Mammary epithelial cell (primary cell): ENCODE measurements at regions not wholly inside any gene's neighbourhood (a gene's known extent, or its start where the extent isn't known, plus 50 kb on each side); places are given as distances from the start of the nearest gene placed in this dataset.

Experiments used
- EZH2 ChIP-seq: IDR thresholded peaks from 2 replicates; pipeline ENCODE4 v1.6.1; 2012; ENCODE audit warnings: low read length, inconsistent platforms, borderline replicate concordance
- TF ChIP-seq, protein P1 (sequence below), 2 donors: IDR thresholded peaks in 1 of 2; conservative IDR thresholded peaks in 1 of 2; 2 replicates each; pipeline ENCODE4 v1.5.1; 2011 to 2012; ENCODE audit warnings: inconsistent platforms in 2 of 2, low read length in 2 of 2, mild to moderate bottlenecking in 2 of 2, control low read depth in 1 of 2, low read depth in 1 of 2; ENCODE audit not compliant: insufficient read depth in 1 of 2; ENCODE audit errors: extremely low read depth in 1 of 2

DNA sequence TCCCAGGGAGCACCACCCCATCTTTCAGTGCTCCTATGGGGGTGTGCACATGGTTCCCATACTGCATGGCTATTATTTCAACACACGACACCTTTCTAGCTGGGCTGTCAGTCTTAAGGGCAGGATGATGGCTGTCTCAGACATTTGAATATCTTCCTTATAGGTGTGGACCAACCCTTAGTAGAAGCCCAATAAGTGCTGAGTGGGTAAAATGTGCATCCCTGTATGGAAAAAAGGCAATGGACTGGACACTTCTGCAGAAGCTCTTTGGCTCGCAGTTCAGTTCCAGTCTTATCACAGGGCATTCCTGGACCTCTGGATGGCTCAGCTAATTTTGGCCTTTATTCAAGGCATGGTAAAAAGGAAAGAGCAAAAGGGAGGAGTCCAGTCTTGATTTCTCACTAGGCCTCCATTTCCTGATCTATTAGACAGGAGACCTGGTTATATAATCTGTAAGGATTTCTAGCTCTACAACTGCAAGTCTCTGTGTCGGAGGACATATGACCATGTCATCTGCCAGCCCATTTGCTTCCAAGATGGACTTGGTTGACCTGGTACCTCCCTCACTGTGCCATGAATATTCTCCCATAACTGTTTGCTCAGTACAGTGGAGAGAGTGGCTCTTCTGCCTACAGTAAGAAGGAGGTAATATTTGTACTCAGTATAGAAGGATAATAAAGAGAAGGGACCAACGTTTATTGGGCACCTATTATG is 53.8 kb upstream of the RASGRP1 start:
- TF ChIP-seq, protein P1, sequence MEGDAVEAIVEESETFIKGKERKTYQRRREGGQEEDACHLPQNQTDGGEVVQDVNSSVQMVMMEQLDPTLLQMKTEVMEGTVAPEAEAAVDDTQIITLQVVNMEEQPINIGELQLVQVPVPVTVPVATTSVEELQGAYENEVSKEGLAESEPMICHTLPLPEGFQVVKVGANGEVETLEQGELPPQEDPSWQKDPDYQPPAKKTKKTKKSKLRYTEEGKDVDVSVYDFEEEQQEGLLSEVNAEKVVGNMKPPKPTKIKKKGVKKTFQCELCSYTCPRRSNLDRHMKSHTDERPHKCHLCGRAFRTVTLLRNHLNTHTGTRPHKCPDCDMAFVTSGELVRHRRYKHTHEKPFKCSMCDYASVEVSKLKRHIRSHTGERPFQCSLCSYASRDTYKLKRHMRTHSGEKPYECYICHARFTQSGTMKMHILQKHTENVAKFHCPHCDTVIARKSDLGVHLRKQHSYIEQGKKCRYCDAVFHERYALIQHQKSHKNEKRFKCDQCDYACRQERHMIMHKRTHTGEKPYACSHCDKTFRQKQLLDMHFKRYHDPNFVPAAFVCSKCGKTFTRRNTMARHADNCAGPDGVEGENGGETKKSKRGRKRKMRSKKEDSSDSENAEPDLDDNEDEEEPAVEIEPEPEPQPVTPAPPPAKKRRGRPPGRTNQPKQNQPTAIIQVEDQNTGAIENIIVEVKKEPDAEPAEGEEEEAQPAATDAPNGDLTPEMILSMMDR (conservative IDR thresholded peaks at IDR 0.05 in 1 of 2, IDR thresholded peaks at IDR 0.05 in 1 of 2; ENCODE audit: extremely low read depth in 1 of 2, insufficient read depth in 1 of 2, low read depth in 1 of 2, low read length in 2 of 2), result no peak
- no peak for TF ChIP-seq EZH2
